ENCODE measurements at regions not wholly inside any gene's neighbourhood (a gene's known extent, or its start where the extent isn't known, plus 50 kb on each side); places are given as distances from the start of the nearest gene placed in this dataset.

GRCh38 chr6:47383360-47383759 is 73.7 kb upstream of the TNFRSF21 start:
- no peak for DNase-seq (ENCODE audit: low read depth)
- no peak overlapping the region for H3K4me3 ChIP-seq (ENCODE audit: low read depth, low read length)
- TF ChIP-seq, protein P1, sequence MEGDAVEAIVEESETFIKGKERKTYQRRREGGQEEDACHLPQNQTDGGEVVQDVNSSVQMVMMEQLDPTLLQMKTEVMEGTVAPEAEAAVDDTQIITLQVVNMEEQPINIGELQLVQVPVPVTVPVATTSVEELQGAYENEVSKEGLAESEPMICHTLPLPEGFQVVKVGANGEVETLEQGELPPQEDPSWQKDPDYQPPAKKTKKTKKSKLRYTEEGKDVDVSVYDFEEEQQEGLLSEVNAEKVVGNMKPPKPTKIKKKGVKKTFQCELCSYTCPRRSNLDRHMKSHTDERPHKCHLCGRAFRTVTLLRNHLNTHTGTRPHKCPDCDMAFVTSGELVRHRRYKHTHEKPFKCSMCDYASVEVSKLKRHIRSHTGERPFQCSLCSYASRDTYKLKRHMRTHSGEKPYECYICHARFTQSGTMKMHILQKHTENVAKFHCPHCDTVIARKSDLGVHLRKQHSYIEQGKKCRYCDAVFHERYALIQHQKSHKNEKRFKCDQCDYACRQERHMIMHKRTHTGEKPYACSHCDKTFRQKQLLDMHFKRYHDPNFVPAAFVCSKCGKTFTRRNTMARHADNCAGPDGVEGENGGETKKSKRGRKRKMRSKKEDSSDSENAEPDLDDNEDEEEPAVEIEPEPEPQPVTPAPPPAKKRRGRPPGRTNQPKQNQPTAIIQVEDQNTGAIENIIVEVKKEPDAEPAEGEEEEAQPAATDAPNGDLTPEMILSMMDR (IDR thresholded peaks at IDR 0.05; ENCODE audit: insufficient read depth, low read depth, low read length): no peak

DNA sequence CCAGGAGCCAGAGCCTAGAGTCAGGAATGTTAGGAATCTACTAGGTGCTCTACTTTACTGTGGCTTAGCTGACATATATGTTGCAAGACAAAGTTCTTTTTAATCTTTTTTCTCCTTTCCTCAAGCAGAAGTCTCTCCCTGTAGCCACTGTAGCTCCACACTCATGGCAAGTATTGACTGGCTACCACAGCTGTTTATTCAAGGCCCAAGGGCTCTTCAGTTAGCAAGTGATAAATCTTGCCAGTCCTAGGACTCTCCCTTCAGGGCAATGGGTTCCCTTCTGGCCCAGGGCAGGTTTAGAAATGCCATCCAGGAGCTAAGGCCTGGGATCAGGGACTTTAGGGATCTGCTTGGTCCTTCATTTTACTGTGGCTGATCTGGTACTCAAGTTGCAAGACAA is 82.0 kb upstream of the TNFRSF21 start:
- no peak overlapping the region for H3K4me3 ChIP-seq (ENCODE audit: low read depth, low read length)
- DNase-seq (ENCODE audit: low read depth): no peak

DNA sequence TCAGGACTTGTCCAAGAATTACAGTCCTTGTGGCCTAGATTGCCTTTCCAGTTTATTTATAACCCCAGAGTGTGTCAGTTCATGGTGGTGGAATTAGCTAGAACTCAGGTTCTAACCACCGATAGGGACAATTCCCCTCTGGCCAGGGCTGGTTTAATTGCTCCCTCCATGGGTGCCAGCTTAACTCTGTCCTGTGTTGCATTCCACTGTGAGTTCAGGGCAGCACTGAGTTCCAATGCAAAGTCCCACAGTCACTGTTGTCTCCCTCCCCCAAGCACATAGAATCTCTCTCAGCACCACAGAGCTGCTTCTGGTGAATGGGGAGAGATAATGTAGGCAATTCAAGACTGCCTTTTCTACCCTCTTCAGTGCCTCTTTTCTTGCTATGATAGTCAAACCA is 82.5 kb upstream of the TNFRSF21 start:
- TF ChIP-seq, protein P1 (IDR thresholded peaks at IDR 0.05; ENCODE audit: insufficient read depth, low read depth, low read length): no peak
- DNase-seq (ENCODE audit: low read depth): no peak
- no peak overlapping the region for H3K4me3 ChIP-seq (ENCODE audit: low read depth, low read length)

More for the DNA sequence above, 82.0 kb upstream of the TNFRSF21 start:
- TF ChIP-seq, protein P1 (IDR thresholded peaks at IDR 0.05; ENCODE audit: insufficient read depth, low read depth, low read length): no peak

GRCh38 chr6:47396401-47397069 is 81.1 kb upstream of the CD2AP start:
- DNase-seq (ENCODE audit: low read depth): no peak
- TF ChIP-seq, protein P1 (IDR thresholded peaks at IDR 0.05; ENCODE audit: insufficient read depth, low read depth, low read length): no peak
- H3K4me3 ChIP-seq (ENCODE audit: low read depth, low read length): no peak overlapping the region

DNA sequence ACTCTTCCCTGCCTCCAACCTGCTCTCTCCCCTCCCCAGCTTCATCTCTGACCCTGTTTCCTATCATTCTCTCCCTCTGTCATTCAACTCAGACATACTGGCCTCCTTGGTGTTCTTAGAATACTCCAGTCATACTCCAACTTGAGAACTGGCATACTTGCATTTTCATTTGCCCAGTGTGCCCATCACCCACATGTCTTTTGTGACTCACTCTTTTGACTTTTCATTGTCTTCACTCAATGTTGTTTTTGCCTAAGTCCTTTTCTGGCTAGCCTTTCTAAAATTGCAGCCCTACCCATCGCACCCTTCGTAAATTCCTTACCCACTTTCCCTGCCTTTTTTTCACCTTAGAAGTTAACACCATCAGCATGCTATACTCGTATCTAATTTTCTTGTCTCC is 77.0 kb upstream of the CD2AP start:
- no peak for DNase-seq (ENCODE audit: low read depth)
- no peak overlapping the region for H3K4me3 ChIP-seq (ENCODE audit: low read depth, low read length)
- TF ChIP-seq, protein P1 (IDR thresholded peaks at IDR 0.05; ENCODE audit: insufficient read depth, low read depth, low read length): no peak

DNA sequence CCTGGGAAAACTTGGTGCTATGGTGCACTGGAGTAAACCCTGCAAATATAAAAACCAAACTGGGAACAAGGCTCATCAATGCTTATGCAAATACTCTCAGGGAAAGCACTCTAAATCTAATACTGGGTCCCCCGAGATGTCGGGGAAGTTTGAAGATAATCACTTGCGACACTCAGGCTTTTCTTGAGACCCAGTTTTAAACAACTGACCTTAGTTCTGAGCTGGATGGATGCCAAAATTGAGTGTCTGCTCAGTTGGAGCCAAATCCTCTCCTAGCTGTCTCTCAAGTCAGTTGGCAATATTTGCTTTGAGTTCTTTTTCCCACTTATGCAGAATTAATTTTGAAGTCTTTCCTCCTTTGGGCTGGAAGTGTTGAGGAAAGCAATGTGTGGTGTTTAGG is 75.5 kb upstream of the CD2AP start:
- TF ChIP-seq, protein P1 (IDR thresholded peaks at IDR 0.05; ENCODE audit: insufficient read depth, low read depth, low read length): no peak

DNA sequence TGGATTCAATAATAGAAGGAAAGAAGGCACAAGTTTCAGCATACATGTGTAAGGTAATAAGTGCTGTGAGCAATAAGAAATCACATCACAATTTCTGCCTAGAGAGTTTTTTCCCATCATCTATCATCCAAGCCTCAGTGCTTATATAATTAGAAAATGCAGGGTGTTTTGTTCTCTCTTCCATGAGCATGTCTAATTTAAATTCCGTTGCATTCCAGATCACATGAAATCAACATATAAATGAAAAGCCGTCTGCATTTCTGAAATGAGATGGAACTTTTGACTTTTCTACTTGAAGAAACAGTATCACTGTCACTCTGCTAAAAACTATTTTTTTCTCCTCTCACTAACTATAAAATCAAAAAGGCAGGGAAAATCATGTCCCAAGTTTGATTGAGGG is 74.5 kb upstream of the CD2AP start:
- DNase-seq (ENCODE audit: low read depth): no peak
- no peak overlapping the region for H3K4me3 ChIP-seq (ENCODE audit: low read depth, low read length)
- TF ChIP-seq, protein P1 (IDR thresholded peaks at IDR 0.05; ENCODE audit: insufficient read depth, low read depth, low read length): no peak

More for the DNA sequence above, 75.5 kb upstream of the CD2AP start:
- no peak for DNase-seq (ENCODE audit: low read depth)
- no peak overlapping the region for H3K4me3 ChIP-seq (ENCODE audit: low read depth, low read length)
